ENCODE measurements at regions not wholly inside any gene's neighbourhood (a gene's known extent, or its start where the extent isn't known, plus 50 kb on each side); places are given as distances from the start of the nearest gene placed in this dataset.

DNA sequence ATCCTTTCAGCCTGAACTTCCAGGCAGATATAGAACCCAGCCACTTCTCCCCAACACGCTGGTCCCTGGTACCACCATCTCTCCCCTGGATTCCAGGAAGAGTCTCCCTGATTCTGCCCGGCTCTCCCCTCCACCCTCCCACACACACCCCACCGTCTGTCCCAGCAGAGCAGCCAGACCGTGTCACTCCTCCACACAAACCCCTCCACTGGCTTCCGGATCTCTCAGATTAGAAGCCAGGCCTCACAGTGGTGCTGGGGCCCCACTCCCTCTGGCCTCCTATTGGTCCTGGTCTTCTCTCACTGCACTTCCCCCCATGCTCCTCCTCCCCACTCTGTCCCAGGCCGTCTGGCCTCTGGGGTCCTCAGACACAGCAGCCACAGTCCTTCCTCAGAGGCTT lies 52.4 kb upstream of the CDKN3 start:
- TF ChIP-seq, protein P1, sequence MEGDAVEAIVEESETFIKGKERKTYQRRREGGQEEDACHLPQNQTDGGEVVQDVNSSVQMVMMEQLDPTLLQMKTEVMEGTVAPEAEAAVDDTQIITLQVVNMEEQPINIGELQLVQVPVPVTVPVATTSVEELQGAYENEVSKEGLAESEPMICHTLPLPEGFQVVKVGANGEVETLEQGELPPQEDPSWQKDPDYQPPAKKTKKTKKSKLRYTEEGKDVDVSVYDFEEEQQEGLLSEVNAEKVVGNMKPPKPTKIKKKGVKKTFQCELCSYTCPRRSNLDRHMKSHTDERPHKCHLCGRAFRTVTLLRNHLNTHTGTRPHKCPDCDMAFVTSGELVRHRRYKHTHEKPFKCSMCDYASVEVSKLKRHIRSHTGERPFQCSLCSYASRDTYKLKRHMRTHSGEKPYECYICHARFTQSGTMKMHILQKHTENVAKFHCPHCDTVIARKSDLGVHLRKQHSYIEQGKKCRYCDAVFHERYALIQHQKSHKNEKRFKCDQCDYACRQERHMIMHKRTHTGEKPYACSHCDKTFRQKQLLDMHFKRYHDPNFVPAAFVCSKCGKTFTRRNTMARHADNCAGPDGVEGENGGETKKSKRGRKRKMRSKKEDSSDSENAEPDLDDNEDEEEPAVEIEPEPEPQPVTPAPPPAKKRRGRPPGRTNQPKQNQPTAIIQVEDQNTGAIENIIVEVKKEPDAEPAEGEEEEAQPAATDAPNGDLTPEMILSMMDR (IDR thresholded peaks at IDR 0.05): no peak
- no peak for TF ChIP-seq POLR2AphosphoS5 (IDR thresholded peaks at IDR 0.05)

Data from esophagus muscularis mucosa (tissue), 3 donors.